ENCODE measurements at regions not wholly inside any gene's neighbourhood (a gene's known extent, or its start where the extent isn't known, plus 50 kb on each side); places are given as distances from the start of the nearest gene placed in this dataset.
"Not testable (repeated sequence)": the region's sequence is repeated elsewhere in the genome, so short reads cannot be mapped to it uniquely, and the experiment has no call there.

DNA sequence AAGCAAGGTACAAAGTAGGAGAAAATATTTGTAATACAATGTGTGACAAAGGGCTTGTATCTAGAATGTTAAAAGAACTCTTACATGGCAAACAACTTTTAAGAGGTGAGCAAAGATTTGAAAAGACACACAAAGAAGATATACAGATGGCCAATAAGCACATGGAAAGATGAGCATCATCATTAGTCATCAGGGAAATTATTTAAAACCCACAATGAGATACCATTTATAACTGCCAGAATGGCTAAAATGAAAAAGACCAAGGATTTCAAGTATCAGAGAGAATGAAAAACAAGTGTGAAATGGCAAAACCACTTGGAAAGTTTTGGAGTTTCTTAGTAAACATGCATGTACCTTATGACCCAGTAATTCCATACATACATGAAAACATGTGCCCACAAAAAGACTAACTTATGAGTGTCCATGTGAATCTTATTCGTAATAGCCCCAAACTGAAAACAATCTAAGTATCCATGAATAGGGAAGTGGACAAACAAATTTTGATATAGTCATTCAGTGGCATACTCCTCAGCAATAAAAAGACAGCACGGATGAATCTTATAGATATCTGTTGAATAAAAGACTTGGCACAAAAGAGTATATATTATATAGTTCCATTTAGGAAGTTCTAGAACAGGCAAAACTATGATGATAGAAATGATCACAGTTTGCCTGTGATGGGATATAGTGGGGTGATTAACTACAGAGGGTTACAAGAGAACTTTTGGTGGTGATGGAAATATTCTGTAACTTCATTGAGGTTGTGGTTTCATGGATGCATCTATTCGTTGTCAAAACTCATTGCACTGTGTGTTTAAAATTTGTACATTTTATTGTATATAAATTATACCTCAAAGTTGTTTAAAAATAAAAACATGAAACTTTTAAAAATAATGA, 82.0 kb downstream of the DISP1 start:
- Histone ChIP-seq H3K27me3 (ENCODE audit: insufficient read depth, low read length) (no peaks in the 10 kb centered on the region), H3K4me1 (ENCODE audit: insufficient read depth, low read length) (peaks cover 8% of the 10 kb centered on the region), H2AFZ (ENCODE audit: low read depth, low read length) (no peak overlapping the region), H3K36me3 (ENCODE audit: insufficient read depth, low read length) (no peaks in the 10 kb centered on the region), H3K4me3 (ENCODE audit: low read length) (no peak overlapping the region), H3K9me3 (ENCODE audit: low read length) (peaks cover 12% of the 10 kb centered on the region)

GRCh38 chr1:222897527-222898190, 82.8 kb downstream of the DISP1 start:
- H2AFZ ChIP-seq (ENCODE audit: low read depth, low read length) = no peak overlapping the region
- H3K27me3 ChIP-seq (ENCODE audit: insufficient read depth, low read length) = no peaks in the 10 kb centered on the region
- H3K36me3 ChIP-seq (ENCODE audit: insufficient read depth, low read length) = no peaks in the 10 kb centered on the region
- no peak overlapping the region for H3K4me3 ChIP-seq (ENCODE audit: low read length)
- peaks cover under 1% of the 10 kb centered on the region for H3K4me1 ChIP-seq (ENCODE audit: insufficient read depth, low read length)
- H3K9me3 ChIP-seq (ENCODE audit: low read length) = peaks cover 12% of the 10 kb centered on the region

GRCh38 chr1:222898191-222898527, 83.3 kb downstream of the DISP1 start:
- H3K4me1 ChIP-seq (ENCODE audit: insufficient read depth, low read length) = no peaks in the 10 kb centered on the region
- no peak overlapping the region for H3K4me3 ChIP-seq (ENCODE audit: low read length)

GRCh38 chr1:222899471-222899870, 84.6 kb downstream of the DISP1 start:
- Histone ChIP-seq H3K4me1 (ENCODE audit: insufficient read depth, low read length) (no peaks in the 10 kb centered on the region), H3K27me3 (ENCODE audit: insufficient read depth, low read length) (no peaks in the 10 kb centered on the region), H2AFZ (ENCODE audit: low read depth, low read length) (no peak overlapping the region), H3K36me3 (ENCODE audit: insufficient read depth, low read length) (no peaks in the 10 kb centered on the region), H3K4me3 (ENCODE audit: low read length) (no peak overlapping the region), H3K9me3 (ENCODE audit: low read length) (no peaks in the 10 kb centered on the region)

More at GRCh38 chr1:222898191-222898527, 83.3 kb downstream of the DISP1 start:
- H2AFZ ChIP-seq (ENCODE audit: low read depth, low read length) = no peak overlapping the region
- peaks cover 11% of the 10 kb centered on the region for H3K9me3 ChIP-seq (ENCODE audit: low read length)
- H3K27me3 ChIP-seq (ENCODE audit: insufficient read depth, low read length) = no peaks in the 10 kb centered on the region
- H3K36me3 ChIP-seq (ENCODE audit: insufficient read depth, low read length) = no peaks in the 10 kb centered on the region

DNA sequence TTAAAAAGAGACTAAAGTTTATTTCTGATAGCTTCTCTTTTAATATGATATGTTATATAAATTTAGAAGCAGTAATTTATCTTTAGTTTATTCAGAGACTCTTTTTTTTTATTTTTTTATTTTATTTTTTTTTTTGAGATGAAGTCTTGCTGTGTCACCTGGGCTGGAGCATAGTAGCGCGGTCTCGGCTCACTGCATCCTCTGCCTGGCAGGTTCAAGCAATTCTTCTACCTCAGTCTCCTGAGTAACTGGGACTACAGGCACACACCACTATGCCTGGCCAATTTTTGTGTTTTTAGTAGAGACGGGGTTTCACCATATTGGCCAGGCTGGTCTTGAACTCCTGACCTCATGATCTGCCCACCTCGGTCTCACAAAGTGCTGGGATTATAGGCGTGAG, 89.6 kb downstream of the DISP1 start:
- Histone ChIP-seq H3K4me1 (ENCODE audit: insufficient read depth, low read length) (no peaks in the 10 kb centered on the region), H3K4me3 (ENCODE audit: low read length) (no peak overlapping the region), H3K27me3 (ENCODE audit: insufficient read depth, low read length) (no peaks in the 10 kb centered on the region), H3K9me3 (ENCODE audit: low read length) (no peaks in the 10 kb centered on the region), H3K36me3 (ENCODE audit: insufficient read depth, low read length) (no peaks in the 10 kb centered on the region), H2AFZ (ENCODE audit: low read depth, low read length) (no peak overlapping the region)

DNA sequence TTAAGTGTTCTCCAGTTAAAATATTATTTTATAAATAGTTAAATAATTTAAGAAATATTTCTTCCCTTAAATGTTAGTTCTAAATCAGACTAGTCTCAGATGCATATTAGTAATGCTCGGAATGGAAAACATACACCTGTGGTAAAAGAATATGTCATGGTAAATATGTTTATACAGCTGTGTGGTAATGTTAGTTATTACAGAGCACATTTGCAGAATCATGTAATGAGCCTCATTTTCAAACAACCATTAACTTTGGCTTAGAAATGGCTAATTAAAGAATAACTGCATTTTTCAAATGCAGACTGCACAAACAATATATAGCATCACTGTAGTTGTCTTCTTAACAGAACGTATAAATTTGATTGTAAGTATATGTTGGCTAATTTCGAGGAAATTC, 90.3 kb downstream of the DISP1 start:
- H3K36me3 ChIP-seq (ENCODE audit: insufficient read depth, low read length) = no peaks in the 10 kb centered on the region
- H3K4me3 ChIP-seq (ENCODE audit: low read length) = no peak overlapping the region
- no peaks in the 10 kb centered on the region for H3K27me3 ChIP-seq (ENCODE audit: insufficient read depth, low read length)
- no peaks in the 10 kb centered on the region for H3K9me3 ChIP-seq (ENCODE audit: low read length)
- H3K4me1 ChIP-seq (ENCODE audit: insufficient read depth, low read length) = no peaks in the 10 kb centered on the region
- no peak overlapping the region for H2AFZ ChIP-seq (ENCODE audit: low read depth, low read length)

DNA sequence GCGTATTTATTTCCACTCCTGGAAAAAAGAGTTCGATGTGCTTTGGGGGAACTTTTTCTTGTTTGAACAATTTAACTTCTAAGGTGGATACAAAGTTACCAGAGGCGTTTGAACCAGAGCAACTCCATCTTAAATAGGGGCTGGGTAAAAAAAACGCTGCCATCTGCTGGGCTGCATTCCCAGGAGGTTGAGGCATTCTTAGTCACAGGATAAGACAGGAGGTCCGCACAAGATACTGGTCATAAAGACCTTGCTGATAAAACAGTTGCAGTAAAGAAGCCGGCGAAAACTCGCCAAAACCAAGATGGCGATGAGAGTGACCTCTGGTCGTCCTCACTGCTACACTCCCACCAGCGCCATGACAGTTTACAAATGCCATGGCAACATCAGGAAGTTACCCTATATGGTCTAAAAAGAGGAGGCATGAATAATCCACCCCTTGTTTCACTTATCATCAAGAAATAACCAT, 91.5 kb downstream of the DISP1 start:
- not testable (repeated sequence) for H3K27me3 ChIP-seq (ENCODE audit: insufficient read depth, low read length); H3K4me3 ChIP-seq (ENCODE audit: low read length); H3K9me3 ChIP-seq (ENCODE audit: low read length); H3K36me3 ChIP-seq (ENCODE audit: insufficient read depth, low read length); H3K4me1 ChIP-seq (ENCODE audit: insufficient read depth, low read length); H2AFZ ChIP-seq (ENCODE audit: low read depth, low read length)

- H3K9me3 ChIP-seq (ENCODE audit: low read length) = no peaks in the 10 kb centered on the region
- no peaks in the 10 kb centered on the region for H3K27me3 ChIP-seq (ENCODE audit: insufficient read depth, low read length)
- no peak overlapping the region for H2AFZ ChIP-seq (ENCODE audit: low read depth, low read length)
- no peaks in the 10 kb centered on the region for H3K4me1 ChIP-seq (ENCODE audit: insufficient read depth, low read length)
- no peaks in the 10 kb centered on the region for H3K36me3 ChIP-seq (ENCODE audit: insufficient read depth, low read length)
- no peak overlapping the region for H3K4me3 ChIP-seq (ENCODE audit: low read length)
Observed at GRCh38 chr1:222909586-222909985, 94.7 kb downstream of the DISP1 start.

GRCh38 chr1:222910699-222911098, 95.9 kb downstream of the DISP1 start:
- Histone ChIP-seq H3K4me3 (ENCODE audit: low read length) (no peak overlapping the region), H3K36me3 (ENCODE audit: insufficient read depth, low read length) (no peaks in the 10 kb centered on the region), H3K9me3 (ENCODE audit: low read length) (no peaks in the 10 kb centered on the region), H3K4me1 (ENCODE audit: insufficient read depth, low read length) (no peaks in the 10 kb centered on the region), H3K27me3 (ENCODE audit: insufficient read depth, low read length) (no peaks in the 10 kb centered on the region), H2AFZ (ENCODE audit: low read depth, low read length) (no peak overlapping the region)

DNA sequence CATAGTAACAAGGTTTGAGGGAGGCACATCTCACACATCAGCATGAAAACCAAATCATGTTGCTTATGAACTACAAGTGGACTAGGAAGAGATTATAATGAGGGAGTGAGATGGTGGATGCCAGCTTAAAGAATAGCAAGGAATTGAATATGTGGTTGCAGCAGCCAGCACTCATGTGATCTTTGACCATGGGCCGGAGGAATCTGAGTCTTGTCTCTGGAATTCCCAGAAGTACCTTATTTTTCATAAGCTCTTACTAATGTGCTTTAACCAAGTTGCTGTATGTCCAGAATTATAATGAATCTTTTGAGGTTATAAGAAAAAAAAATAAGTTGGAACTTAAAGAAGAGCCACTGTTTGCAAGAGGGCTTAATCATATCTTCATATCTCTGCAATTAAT, 97.0 kb downstream of the DISP1 start:
- H3K36me3 ChIP-seq (ENCODE audit: insufficient read depth, low read length) = no peaks in the 10 kb centered on the region
- no peak overlapping the region for H3K4me3 ChIP-seq (ENCODE audit: low read length)
- H3K4me1 ChIP-seq (ENCODE audit: insufficient read depth, low read length) = no peaks in the 10 kb centered on the region
- H3K27me3 ChIP-seq (ENCODE audit: insufficient read depth, low read length) = no peaks in the 10 kb centered on the region
- H2AFZ ChIP-seq (ENCODE audit: low read depth, low read length) = no peak overlapping the region
- H3K9me3 ChIP-seq (ENCODE audit: low read length) = peaks cover 2% of the 10 kb centered on the region

DNA sequence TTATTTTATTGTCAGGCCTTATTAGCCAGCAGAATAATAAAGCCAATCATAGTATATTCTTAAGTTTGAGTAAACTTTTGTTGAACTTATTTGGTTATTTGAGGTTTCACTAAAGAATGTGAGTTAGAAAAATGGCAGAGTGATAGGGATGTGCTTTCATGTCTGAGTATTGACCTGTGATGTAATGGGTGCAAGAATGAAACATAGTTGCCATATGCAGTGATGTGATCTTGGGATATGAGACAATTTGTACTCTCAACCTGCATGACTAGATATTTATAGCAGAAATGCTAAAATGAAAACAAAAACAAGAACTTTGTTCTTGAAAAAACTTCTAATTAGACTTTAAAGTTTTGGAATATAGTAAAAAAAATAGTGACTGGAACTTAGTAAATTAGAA, 97.9 kb downstream of the DISP1 start:
- Histone ChIP-seq H3K4me3 (ENCODE audit: low read length) (no peak overlapping the region), H3K4me1 (ENCODE audit: insufficient read depth, low read length) (no peaks in the 10 kb centered on the region), H3K36me3 (ENCODE audit: insufficient read depth, low read length) (no peaks in the 10 kb centered on the region), H3K27me3 (ENCODE audit: insufficient read depth, low read length) (no peaks in the 10 kb centered on the region), H2AFZ (ENCODE audit: low read depth, low read length) (no peak overlapping the region), H3K9me3 (ENCODE audit: low read length) (peaks cover 3% of the 10 kb centered on the region)

DNA sequence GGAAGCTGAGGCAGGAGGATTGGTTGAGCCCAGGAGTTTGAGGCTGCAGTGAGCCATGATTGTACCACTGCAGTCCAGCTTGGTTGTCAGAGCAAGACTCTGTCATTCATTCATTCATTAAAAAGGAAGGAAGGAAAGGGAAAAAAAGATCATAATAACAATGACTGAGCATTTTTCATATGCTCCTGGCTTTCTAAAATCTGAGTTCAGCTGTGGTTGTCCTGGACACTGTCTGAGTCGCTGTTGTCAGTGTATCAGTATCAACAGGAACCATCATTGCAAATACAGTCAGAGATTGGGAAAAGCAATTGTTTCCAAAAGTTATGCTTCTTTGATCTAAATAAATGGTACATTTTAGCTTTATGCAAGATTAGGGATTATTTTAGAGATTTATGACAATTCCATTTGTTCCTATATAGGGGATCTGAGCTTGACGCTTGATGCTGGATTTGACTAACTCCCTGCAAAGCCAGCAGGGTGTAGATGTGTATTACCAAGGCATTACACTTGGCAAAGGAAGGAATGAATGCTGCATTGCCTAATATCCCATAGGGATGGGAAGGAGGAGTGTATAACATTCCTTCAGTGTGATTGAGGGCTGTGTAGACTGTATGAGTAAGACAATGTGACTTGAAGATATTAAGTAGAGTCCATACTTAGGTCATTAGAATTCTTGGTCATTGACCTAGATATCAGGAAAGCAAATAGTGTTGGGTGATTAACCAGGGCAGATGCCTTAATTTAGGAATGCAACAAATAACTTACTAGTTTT, 100.2 kb downstream of the DISP1 start:
- no peak overlapping the region for H3K4me3 ChIP-seq (ENCODE audit: low read length)
- no peaks in the 10 kb centered on the region for H3K36me3 ChIP-seq (ENCODE audit: insufficient read depth, low read length)
- peaks cover 3% of the 10 kb centered on the region for H3K9me3 ChIP-seq (ENCODE audit: low read length)
- no peak overlapping the region for H2AFZ ChIP-seq (ENCODE audit: low read depth, low read length)
- no peaks in the 10 kb centered on the region for H3K4me1 ChIP-seq (ENCODE audit: insufficient read depth, low read length)
- H3K27me3 ChIP-seq (ENCODE audit: insufficient read depth, low read length) = no peaks in the 10 kb centered on the region

DNA sequence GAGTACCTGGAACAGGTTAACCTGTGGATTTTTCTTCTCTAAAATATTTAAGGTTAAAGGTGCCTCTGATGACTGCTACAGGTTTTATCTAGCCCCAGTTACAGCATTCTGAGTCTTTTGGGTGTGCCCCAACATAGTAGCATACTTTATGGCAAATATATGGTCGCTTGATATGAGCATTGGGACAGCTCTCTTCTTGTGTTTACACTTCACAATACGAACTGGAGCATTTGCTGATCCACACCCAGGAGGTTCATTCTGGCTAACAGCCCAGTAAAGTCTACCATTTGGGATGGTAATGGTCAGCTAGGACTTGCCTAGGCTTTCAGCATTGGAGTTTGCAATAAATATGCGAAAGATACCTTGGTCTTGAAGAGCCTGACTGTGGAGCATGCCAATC, 101.3 kb downstream of the DISP1 start:
- Histone ChIP-seq H3K4me3 (ENCODE audit: low read length) (no peak overlapping the region), H3K4me1 (ENCODE audit: insufficient read depth, low read length) (no peaks in the 10 kb centered on the region)

More for the DNA sequence above, 101.3 kb downstream of the DISP1 start:
- H3K27me3 ChIP-seq (ENCODE audit: insufficient read depth, low read length) = no peaks in the 10 kb centered on the region
- no peaks in the 10 kb centered on the region for H3K36me3 ChIP-seq (ENCODE audit: insufficient read depth, low read length)
- H2AFZ ChIP-seq (ENCODE audit: low read depth, low read length) = no peak overlapping the region
- peaks cover 3% of the 10 kb centered on the region for H3K9me3 ChIP-seq (ENCODE audit: low read length)
